AG09319 (cell line): ENCODE measurements at regions not wholly inside any gene's neighbourhood (a gene's known extent, or its start where the extent isn't known, plus 50 kb on each side); places are given as distances from the start of the nearest gene placed in this dataset.
"Not testable (repeated sequence)": the region's sequence is repeated elsewhere in the genome, so short reads cannot be mapped to it uniquely, and the experiment has no call there.

Experiments
- DNase-seq: peaks from one replicate; pipeline ENCODE4 v3.0.0-alpha.2; 2010; ENCODE audit warnings: low read depth; ENCODE audit errors: extremely low read depth
- TF ChIP-seq, protein P1 (sequence below): IDR thresholded peaks from 2 replicates; pipeline ENCODE4 v1.5.1; 2011; ENCODE audit warnings: low read depth, mild to moderate bottlenecking, inconsistent platforms, low read length, moderate library complexity

DNA sequence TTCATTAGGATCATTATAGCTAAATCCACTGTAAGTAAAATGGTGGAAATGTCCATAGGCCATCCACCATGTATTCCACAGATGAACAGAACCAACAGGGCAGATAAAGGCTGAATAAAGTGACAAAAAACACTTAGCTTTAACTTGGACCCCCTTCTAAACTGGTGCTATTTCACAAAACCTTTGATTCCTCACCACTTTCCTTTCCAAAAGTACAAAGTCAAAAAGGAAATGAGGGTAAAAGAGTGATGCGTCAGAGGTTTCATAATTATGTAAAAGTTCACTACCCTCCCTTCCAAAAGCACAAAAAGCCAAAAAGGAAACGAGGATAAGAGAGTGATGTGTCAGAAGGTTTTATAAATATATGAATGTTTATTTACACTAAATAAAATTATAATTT is 172.2 kb downstream of the TBX15 start:
- TF ChIP-seq, protein P1, sequence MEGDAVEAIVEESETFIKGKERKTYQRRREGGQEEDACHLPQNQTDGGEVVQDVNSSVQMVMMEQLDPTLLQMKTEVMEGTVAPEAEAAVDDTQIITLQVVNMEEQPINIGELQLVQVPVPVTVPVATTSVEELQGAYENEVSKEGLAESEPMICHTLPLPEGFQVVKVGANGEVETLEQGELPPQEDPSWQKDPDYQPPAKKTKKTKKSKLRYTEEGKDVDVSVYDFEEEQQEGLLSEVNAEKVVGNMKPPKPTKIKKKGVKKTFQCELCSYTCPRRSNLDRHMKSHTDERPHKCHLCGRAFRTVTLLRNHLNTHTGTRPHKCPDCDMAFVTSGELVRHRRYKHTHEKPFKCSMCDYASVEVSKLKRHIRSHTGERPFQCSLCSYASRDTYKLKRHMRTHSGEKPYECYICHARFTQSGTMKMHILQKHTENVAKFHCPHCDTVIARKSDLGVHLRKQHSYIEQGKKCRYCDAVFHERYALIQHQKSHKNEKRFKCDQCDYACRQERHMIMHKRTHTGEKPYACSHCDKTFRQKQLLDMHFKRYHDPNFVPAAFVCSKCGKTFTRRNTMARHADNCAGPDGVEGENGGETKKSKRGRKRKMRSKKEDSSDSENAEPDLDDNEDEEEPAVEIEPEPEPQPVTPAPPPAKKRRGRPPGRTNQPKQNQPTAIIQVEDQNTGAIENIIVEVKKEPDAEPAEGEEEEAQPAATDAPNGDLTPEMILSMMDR = no peak
- no peak for DNase-seq

DNA sequence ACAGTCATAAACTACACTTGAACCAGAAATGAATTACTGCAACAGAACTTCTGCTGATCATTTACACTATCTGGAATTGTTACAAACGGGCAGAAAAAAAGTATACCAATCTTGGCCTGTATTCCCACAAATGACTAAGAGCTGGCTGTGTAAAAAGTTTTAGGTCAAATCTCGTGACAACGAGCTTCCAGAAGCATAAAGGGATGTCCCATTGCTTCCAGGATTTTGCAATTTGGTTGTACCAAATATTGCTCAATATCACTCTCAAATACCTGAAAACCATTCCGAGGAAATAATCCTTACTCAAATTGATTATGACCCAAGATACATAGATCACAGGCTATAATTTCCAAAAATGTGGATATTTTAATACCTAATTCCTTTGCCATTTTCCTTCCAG is 175.6 kb downstream of the TBX15 start:
- TF ChIP-seq, protein P1 = no peak
- DNase-seq = no peak

DNA sequence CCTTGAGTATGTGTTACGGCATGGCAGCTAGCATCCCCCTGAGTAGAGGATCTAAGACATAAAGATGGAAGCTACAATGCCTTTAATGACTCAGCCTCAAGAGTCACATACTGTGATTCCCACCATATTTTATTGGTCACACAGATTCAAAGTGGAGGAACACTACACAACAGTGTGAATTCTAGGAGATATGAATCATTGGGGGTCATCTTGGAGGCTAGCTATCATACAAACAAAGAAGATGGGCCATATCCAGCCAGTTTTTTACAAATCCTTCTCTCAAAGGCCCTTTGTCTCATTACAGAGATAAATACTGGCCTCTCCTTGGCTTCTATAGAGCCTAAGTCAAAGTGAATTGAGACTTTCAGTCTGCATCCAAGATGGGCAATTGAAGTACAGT is 177.0 kb downstream of the TBX15 start:
- no peak for DNase-seq
- TF ChIP-seq, protein P1 = no peak

DNA sequence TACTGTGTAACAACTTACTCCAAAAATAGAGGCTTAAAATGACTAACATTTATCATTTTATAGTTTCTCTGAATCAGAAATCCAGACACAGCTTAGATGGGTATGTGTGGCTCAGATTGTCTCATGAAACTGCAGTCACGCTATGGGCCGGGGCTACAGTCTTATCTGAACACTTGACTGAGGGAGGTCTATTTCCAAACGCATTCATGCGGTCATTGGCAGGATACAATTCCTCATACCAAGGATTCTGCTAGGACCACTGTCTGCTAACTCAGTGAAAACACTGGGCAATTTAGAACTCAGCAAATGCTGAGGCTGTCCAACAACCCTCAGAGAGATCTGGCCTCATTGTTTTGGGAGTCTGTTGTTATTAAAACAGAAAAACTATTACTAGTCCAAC is 178.6 kb downstream of the TBX15 start:
- no peak for DNase-seq
- TF ChIP-seq, protein P1 = no peak

DNA sequence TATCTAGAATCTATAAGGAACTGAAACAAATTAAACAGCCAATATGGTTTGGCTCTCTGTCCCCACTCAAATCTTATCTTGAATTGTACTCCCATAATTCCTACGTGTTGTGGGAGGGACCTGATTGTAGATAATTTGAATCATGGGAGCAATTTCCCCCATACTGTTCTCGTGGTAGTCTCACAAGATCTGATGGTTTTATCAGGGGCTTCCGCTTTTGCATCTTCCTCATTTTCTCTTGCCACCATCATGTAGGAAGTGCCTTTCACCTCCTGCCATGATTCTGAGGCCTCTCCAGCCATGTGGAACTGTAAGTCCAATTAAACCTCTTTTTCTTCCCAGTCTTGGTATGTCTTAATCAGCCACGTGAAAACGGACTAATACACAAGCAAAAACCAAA is 185.0 kb downstream of the TBX15 start:
- DNase-seq = not testable (repeated sequence)

DNA sequence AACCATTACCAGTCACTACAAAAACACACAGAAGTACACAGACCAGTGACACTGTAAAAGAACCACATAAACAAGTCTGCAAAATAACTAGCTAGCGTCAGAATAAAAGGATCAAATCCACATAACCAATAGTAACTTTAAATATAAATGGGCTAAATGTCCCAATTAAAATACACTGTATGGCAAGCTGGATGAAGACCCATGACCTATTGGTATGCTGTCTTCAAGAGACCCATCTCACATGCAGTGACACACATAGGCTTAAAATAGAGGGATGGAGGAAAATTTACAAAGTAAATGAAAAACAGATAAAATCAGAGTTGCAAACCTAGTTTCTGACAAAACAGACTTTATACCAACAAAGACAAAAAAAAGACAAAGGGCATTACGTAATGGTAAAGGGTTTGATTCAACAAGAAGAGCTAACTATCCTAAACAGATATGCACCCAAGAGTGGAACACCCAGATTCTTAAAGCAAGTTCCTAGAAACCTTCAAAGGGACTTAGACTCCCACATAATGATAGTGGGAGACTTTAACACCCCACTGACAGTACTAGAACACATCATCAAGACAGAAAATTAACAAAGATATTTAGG is 196.9 kb downstream of the TBX15 start:
- DNase-seq = no peak
- TF ChIP-seq, protein P1 = no peak

DNA sequence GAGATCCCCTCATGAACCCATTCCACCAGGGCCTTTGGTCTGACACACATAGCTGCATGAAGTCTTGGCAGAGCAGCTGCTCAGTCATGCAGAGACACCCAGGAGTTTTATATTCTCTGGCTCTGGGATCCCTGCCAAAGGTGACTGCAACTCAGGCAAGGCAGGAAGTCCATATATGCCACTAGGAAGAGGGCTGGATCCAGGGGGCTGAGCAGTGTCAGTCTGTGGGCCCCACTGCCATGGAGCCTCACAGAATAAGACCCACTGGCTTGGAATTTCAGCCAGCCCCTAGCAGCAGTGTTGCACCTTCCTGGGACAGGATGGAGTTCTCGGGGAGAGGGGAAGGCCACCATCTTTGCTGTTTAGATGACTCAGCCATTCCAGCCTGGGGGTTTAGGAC is 199.7 kb downstream of the TBX15 start:
- DNase-seq = peak; percentile 8
- TF ChIP-seq, protein P1 = no peak

DNA sequence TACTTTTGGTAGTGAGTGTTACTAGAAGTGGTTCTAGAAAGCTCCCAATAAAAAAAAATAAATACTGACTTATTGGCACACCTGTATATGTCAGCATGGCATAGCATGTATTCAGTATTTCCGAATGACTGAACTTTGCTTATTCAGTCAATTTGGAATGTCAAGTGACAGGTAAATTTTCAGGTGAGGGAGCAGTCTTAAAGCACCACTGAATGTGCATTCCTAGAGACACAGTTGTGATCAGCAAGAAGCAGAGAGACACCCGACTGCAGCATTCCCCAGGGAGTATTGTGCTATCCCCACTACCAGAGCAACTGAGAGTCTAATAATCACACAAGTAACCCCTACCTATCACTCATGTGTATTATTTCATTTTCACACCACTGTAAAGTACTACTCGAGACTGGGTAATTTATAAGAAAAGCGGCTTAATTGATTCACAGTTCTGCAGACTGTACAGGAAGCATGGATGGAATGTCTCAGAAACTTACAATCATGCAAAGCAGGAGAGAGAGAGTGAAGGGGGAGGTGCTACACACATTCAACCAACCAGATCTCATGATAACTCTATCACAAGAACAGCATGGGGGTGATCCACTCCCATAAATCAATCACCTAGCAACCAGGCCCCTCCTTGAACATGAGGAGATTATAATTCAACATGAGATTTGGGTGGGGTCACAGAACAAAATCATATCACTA is 201.5 kb downstream of the TBX15 start:
- TF ChIP-seq, protein P1 = no peak
- DNase-seq = no peak
